ENCODE measurements at regions not wholly inside any gene's neighbourhood (a gene's known extent, or its start where the extent isn't known, plus 50 kb on each side); places are given as distances from the start of the nearest gene placed in this dataset.

DNA sequence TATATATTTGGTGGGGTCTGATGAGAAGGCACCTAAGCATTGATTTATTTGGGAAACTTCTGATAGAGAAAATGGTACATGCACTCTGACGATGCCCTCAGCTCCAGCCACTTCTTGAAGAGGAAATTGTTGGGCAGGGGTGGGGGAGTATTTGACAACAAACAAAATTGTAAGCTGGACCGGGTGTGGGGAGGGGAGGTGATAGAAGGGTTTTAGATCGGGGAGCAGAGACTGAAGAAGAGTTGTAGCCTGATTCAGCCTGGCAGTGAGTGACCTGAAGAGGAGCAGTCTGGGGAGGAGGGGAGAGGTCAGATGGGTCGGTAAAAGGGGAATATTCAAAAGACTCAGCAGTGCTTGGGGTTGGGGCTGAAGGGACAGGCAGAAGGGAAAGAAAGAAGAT, 2284.7 kb downstream of the TP53TG3F start:
- TF ChIP-seq EP300 (IDR thresholded peaks at IDR 0.05) (no peak), POLR2A (IDR thresholded peaks at IDR 0.05) (no peak), CTCF (IDR thresholded peaks at IDR 0.05) (no peak)
